Stimulated activated CD4-positive, alpha-beta T cell treated with anti-CD3 and anti-CD28 coated beads, TNF-alpha, amount 100 ng/mL, for 4 hours (primary cell): ENCODE measurements at regions not wholly inside any gene's neighbourhood (a gene's known extent, or its start where the extent isn't known, plus 50 kb on each side); places are given as distances from the start of the nearest gene placed in this dataset.

Source experiments
- DNase-seq, 3 experiments: peaks; one replicate each; pipeline ENCODE4 v3.0.0-alpha.2; 2020; ENCODE audit warnings: low read depth in 3 of 3

GRCh38 chr10:2950546-2950945, 116.8 kb upstream of the PFKP start:
- DNase-seq = no peak

GRCh38 chr10:2949948-2950354, 117.4 kb upstream of the PFKP start:
- no peak for DNase-seq

DNA sequence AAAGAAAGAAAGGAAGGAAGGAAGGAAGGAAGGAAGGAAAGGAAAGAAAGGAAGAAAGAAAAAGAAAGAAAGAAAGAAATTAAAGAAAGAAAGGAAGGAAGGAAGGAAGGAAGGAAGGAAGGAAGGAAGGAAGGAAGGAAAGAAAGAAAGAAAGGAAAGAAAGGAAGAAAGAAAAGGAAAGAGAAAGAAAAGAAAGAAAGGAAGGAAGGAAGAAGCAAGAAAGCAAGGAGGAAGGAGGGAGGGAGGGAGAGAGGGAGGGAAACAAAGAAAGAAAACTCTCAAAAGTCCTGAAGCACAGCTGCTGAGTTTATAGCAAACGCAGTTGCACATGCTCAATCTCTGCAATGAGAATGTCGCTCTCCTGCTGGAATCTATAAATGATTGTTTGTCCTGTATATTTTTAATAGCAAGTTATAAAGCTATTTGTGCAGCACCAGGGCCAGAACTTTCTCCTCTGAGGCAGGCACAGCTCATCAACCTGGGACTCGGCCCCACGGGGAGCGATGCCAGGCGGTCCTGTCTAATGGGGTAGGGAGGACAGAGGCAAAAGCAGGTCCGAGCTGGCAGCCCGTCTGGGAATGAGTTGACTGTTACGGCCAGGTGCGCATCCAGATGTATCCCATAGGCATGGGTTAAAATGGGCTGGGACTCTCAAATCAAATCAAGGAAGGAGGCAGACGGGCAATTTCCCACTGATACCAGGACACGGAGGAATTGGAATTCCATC, 118.0 kb upstream of the PFKP start:
- no peak for DNase-seq

GRCh38 chr10:2948127-2948854, 119.1 kb upstream of the PFKP start:
- no peak for DNase-seq

GRCh38 chr10:2944788-2945187, 122.6 kb upstream of the PFKP start:
- DNase-seq = no peak

GRCh38 chr10:2943932-2944614, 123.3 kb upstream of the PFKP start:
- no peak for DNase-seq

DNA sequence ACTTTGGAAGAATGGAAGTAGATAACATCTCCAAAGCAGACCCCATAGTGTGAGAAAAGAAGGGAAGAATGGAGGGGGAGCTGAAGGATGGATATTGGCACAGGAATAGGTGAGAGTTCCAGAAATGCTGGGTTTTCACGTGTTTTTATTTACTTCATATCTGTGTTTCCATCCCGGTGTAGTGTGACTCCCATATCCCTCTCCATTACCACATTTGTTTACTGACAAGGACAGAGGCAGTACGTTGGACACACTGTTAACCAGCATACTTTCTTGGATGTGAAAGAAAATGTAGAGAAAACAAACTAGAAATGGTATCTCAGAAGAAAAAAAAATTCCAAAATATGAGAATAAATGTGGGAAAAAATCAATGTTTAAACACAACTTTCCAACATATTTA, 124.4 kb upstream of the PFKP start:
- no peak for DNase-seq

DNA sequence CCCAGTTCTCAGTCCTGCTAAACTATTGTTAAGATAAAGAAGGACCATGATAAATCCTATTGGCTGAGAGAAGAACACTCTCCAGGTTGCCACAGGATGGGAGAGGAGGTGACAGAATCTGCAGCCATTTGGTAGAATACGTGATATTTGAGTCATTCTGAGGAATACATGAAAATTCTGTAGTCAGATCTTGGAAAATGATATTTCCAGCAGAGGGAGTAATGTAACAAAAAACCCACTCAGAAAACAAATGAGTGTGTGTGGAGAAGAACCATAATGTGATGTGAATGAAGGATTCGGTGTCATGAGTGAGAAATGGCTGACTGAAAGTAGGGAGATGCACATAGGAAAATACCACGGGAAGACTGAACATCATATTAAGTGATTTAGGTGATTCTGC, 128.5 kb upstream of the PFKP start:
- no peak for DNase-seq

DNA sequence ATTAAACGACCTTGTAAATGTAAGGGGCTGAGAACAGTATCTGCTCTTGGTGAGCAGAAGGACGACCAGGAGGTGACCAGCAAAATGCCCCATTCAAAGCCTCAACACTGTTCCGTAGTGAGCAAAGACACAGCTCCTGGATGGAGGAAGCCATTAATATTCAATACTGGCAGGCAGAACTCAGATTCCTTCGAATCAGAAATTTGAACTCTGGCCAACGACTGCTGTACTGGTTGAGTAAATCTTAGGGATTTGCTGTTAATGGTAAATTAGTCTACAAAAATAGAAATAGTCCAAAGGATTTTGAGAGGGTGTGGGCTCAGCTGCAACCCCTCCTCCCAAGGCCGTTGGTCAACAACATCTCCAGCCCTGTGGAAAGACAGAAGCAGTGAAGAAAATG, 130.5 kb upstream of the PFKP start:
- DNase-seq = no peak

- no peak for DNase-seq
These were observed 131.5 kb upstream of the PFKP start for GRCh38 chr10:2935647-2936386.

- DNase-seq = no peak
These were observed 133.4 kb upstream of the PFKP start for GRCh38 chr10:2933924-2934323.

GRCh38 chr10:2933519-2933918, 133.8 kb upstream of the PFKP start:
- no peak for DNase-seq

- no peak for DNase-seq
These were observed 134.3 kb upstream of the PFKP start for GRCh38 chr10:2933071-2933470.

DNA sequence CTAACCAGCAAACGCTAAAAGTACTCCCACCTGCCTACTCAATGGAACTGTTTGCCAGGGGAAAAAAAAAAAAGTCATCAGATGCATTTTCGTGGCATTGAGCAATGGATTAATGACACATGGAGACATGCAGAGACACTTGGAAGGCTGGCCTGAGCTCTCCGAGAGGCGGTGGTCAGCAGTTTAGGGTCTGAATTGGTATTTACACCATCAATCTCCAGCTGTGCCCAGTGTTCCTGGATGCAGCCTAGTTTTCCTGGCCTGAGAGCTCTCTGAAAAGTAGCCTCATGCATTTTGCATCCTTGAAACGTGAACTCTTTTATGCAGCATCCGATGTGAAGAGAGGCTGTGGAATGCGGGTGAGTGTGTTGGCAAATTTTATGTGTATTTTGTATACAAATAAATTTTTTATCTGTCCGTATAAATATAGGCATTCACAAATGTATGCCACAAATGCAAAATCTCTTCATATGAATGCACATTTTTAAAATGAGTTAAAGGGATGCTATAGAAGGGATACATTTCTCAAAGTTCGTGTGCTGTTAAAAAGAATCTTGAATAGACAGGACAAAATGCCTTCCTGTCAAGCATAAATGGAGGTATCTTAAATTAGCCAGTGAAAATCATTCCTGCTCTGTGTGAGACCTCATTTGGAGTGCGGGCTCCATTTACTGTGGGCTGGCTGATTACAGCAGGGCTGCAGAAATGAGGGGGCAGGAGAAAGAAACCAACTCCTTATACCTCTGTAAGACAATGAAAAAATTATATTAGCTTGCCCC, 137.7 kb upstream of the PFKP start:
- DNase-seq = no peak

DNA sequence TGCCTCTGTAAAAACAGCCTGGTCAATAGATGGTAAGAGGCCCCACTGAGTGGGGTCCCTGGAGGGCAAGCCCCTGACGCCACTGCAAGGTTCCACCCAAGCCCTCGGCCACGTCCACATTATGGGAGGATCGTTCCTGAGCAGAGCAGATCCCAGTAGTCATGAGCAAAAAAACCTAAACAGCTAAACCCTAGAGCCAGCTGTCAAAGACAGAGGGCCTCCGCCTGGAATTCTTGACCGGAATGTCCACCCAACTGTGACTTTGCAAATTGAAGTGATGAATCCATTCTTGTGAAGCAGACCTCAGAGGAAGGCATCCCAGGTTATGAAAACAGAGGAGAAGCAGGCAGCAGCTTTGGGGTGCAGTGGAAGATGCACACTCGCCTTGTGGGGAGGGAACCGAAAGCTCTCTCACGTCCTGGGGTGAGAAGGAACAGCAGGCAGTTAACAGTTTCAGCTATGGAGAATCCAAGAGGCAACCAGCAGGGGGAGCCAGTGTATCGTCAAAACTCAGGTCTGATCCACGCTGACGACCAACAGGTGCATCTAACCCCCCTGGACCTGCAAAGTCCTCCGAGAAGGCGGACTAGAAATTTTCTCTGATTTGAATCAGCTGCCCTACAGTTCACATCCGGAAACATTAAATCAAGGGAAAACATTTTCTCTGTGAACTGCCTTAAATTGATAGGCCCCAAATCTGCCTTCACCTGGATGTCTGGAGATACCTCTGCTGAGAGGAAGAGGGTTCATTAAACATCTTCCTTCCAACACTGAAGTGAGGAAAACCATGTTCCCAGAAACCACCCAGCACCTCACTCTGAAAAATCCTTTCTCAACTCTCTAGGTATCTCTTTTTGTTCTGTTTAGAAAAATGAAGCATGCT, 139.1 kb upstream of the PFKP start:
- DNase-seq = peak; percentile 25 to 50 (median 27)

DNA sequence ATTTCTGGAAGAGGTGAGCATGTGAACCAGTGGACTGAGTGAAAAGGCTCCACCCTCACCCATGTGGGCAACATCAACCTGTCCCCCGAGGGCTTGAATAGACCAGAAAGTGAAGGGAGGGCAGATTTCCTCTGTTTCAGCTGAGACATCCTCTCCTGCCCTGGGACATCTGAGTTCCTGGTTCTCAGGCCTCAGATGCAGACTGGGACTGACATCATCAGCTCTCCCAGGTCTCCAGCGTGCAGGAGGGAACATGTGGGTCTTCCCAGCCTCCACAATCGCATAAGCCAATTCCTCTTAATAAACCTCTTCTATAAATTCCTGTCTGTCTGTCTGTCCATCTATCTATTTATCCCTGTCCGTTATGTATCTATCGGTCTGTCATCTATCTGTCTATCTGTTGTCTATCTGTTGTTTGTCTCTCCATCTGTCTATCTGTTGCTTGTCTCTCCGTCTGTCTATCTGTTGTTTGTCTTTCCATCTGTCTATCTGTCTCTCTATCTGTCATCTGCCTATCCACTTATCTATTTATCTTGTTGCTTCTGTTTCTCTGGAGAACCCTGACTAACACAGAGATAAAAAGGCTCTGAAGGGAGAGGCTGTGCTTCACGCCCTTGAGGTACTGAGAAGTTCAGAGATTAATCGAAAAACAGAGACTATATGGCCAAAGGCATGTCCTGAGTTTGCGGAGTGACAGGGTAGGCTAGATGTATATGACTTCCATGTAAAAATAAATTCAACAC, 140.3 kb upstream of the PFKP start:
- no peak for DNase-seq

DNA sequence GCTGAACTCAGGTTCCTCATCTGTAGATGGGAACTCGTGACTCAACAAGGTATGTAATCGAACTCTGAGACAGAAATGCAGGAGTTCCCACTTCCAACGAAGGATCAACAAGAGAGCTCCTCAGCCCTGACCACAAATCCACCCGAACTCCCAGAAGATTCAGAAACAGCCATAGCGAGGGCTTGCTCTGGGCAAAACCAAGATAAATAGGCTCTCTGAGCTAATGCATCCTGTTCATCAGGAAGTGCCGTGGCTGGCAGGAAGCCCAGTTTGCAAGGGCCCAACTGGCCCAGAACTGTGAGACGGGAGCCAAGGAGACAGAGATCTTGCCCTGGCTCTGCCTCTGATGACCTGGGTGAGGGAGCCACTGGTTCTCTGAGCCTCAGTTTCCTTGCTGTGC, 141.7 kb upstream of the PFKP start:
- DNase-seq = no peak

- DNase-seq = no peak
These were observed 142.9 kb upstream of the PFKP start for GRCh38 chr10:2924431-2924830.

DNA sequence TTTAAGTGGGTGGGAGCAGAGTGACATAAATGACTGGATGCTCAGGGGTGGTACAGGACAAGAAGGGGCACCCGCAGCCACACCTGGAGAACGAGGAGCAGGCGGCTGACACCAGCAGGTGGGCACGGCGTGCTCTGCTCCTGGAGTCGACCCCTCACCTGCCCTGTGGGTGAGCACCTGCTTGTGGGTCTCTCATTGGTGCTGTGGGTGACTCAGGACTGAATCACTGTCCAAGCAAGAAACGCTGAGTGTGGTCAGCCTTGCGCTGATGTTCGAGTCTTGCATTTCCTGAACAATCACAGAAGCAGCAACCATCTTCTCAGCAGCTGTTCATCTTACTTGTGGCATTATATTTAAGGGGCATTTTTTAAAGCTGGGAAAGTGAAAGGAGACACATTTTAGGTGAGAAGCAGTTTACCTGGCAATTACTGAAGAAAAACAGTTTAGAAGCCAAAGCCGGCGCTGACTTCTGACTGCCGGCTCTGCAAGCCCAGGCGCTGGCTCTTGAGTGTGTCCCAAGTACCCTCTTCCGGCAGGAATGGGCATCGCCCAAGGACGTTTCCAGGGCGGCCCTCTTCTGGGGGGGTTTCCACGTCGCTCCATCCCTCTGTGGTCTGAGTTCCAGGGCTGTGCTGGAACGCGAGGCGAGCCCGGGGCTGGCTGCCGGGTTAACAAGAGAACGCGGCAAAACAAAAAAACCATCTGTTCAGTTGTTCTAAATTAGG, 145.2 kb upstream of the PFKP start:
- no peak for DNase-seq
